ENCODE measurements at regions not wholly inside any gene's neighbourhood (a gene's known extent, or its start where the extent isn't known, plus 50 kb on each side); places are given as distances from the start of the nearest gene placed in this dataset.
A peak's percentile ranks its signal among the peaks of the same experiment; 100 is the strongest.

- DNase-seq (ENCODE audit: low read depth) = no peak
- TF ChIP-seq CTCF (conservative IDR thresholded peaks at IDR 0.05; ENCODE audit: control insufficient read depth, insufficient read depth, low read depth, low read length) = no peak
- H3K4me3 ChIP-seq (ENCODE audit: control insufficient read depth, low read depth, low read length) = no peak overlapping the region
Observed at GRCh38 chr13:107459430-107459829, 755.9 kb downstream of the LIG4 start.

GRCh38 chr13:107458269-107458668 lies 757.1 kb downstream of the LIG4 start:
- TF ChIP-seq CTCF (conservative IDR thresholded peaks at IDR 0.05; ENCODE audit: control insufficient read depth, insufficient read depth, low read depth, low read length) = no peak
- DNase-seq (ENCODE audit: low read depth) = no peak

GRCh38 chr13:107457686-107458085 lies 757.6 kb downstream of the LIG4 start:
- H3K4me3 ChIP-seq (ENCODE audit: control insufficient read depth, low read depth, low read length) = no peak overlapping the region
- DNase-seq (ENCODE audit: low read depth) = no peak
- no peak for TF ChIP-seq CTCF (conservative IDR thresholded peaks at IDR 0.05; ENCODE audit: control insufficient read depth, insufficient read depth, low read depth, low read length)

More at GRCh38 chr13:107458269-107458668, 757.1 kb downstream of the LIG4 start:
- H3K4me3 ChIP-seq (ENCODE audit: control insufficient read depth, low read depth, low read length) = no peak overlapping the region

- DNase-seq (ENCODE audit: low read depth) = no peak
- H3K4me3 ChIP-seq (ENCODE audit: control insufficient read depth, low read depth, low read length) = no peak overlapping the region
- TF ChIP-seq CTCF (conservative IDR thresholded peaks at IDR 0.05; ENCODE audit: control insufficient read depth, insufficient read depth, low read depth, low read length) = no peak
Observed at GRCh38 chr13:107456431-107456830, 758.9 kb downstream of the LIG4 start.

- no peak overlapping the region for H3K4me3 ChIP-seq (ENCODE audit: control insufficient read depth, low read depth, low read length)
- DNase-seq (ENCODE audit: low read depth) = no peak
- TF ChIP-seq CTCF (conservative IDR thresholded peaks at IDR 0.05; ENCODE audit: control insufficient read depth, insufficient read depth, low read depth, low read length) = no peak
Observed at GRCh38 chr13:107452833-107453232, 762.5 kb downstream of the LIG4 start.

GRCh38 chr13:107450931-107451330 lies 764.4 kb downstream of the LIG4 start:
- H3K4me3 ChIP-seq (ENCODE audit: control insufficient read depth, low read depth, low read length) = no peak overlapping the region
- TF ChIP-seq CTCF (conservative IDR thresholded peaks at IDR 0.05; ENCODE audit: control insufficient read depth, insufficient read depth, low read depth, low read length) = no peak
- DNase-seq (ENCODE audit: low read depth) = peak; percentile 79

- peak; percentile 5 for DNase-seq (ENCODE audit: low read depth)
- H3K4me3 ChIP-seq (ENCODE audit: control insufficient read depth, low read depth, low read length) = no peak overlapping the region
- TF ChIP-seq CTCF (conservative IDR thresholded peaks at IDR 0.05; ENCODE audit: control insufficient read depth, insufficient read depth, low read depth, low read length) = no peak
Observed at GRCh38 chr13:107450431-107450830, 764.9 kb downstream of the LIG4 start.

All from fibroblast of mammary gland (primary cell).